Hematopoietic multipotent progenitor cell treated with erythropoietin and hydrocortisone succinate and interleukin-3 and kit ligand, for 8 days (in vitro differentiated cells): ENCODE measurements at regions not wholly inside any gene's neighbourhood (a gene's known extent, or its start where the extent isn't known, plus 50 kb on each side); places are given as distances from the start of the nearest gene placed in this dataset.

Experiments used
- DNase-seq: peaks from one replicate; pipeline ENCODE4 v3.0.0-alpha.2; 2015

GRCh38 chr21:33157303-33157702 is 72.4 kb upstream of the IFNAR2 start:
- no peak for DNase-seq

- DNase-seq, result no peak
These were observed 71.1 kb upstream of the IFNAR2 start for GRCh38 chr21:33158654-33159053.

- no peak for DNase-seq
These were observed 67.2 kb upstream of the IFNAR2 start for GRCh38 chr21:33162436-33162951.

- no peak for DNase-seq
These were observed 60.9 kb upstream of the IFNAR2 start for GRCh38 chr21:33168886-33169285.

- DNase-seq, result no peak
These were observed 60.4 kb upstream of the IFNAR2 start for GRCh38 chr21:33169359-33169758.

- DNase-seq, result no peak
These were observed 58.0 kb upstream of the IFNAR2 start for GRCh38 chr21:33171616-33172169.

GRCh38 chr21:33174756-33175155 is 55.0 kb upstream of the IFNAR2 start:
- no peak for DNase-seq
